LNCaP clone FGC (cell line): ENCODE measurements at regions not wholly inside any gene's neighbourhood (a gene's known extent, or its start where the extent isn't known, plus 50 kb on each side); places are given as distances from the start of the nearest gene placed in this dataset.

Experiments
- DNase-seq: peaks from one replicate; pipeline ENCODE4 v3.0.0-alpha.2; 2011; ENCODE audit warnings: low read depth
- H3K4me3 ChIP-seq: 2 replicates; pipeline ENCODE4 v1.5.1; 2011; ENCODE audit warnings: mild to moderate bottlenecking, low read depth, low read length, control low read depth
- CTCF ChIP-seq: IDR thresholded peaks from 2 replicates; pipeline ENCODE4 v1.5.1; 2012; ENCODE audit warnings: mild to moderate bottlenecking; ENCODE audit not compliant: control insufficient read depth, insufficient read depth; ENCODE audit errors: extremely low read depth

- no peak for TF ChIP-seq CTCF
- DNase-seq, result no peak
- H3K4me3 ChIP-seq, result no peak overlapping the region
Observed at GRCh38 chrX:120680090-120680489, 50.2 kb upstream of the C1GALT1C1 start.
